HG02938 (cell line): ENCODE measurements at regions not wholly inside any gene's neighbourhood (a gene's known extent, or its start where the extent isn't known, plus 50 kb on each side); places are given as distances from the start of the nearest gene placed in this dataset.

ENCODE experiments used
- ATAC-seq: cut with Tn5 transposase; IDR thresholded peaks from one replicate; pipeline ENCODE4 v1.9.1; 2021; ENCODE audit warnings: mild to moderate bottlenecking, moderate library complexity; ENCODE audit not compliant: unreplicated experiment

GRCh38 chr2:9771101-9771449 is 72.2 kb upstream of the TAF1B start:
- no peak for ATAC-seq

GRCh38 chr2:9771481-9772017 is 71.7 kb upstream of the TAF1B start:
- no peak for ATAC-seq

- no peak for ATAC-seq
These were observed 71.0 kb upstream of the TAF1B start for GRCh38 chr2:9772035-9772998.

- ATAC-seq: no peak
These were observed 70.0 kb upstream of the TAF1B start for GRCh38 chr2:9772999-9773902.

- ATAC-seq: no peak
These were observed 69.4 kb upstream of the TAF1B start for GRCh38 chr2:9773903-9774239.

GRCh38 chr2:9774266-9774665 is 69.0 kb upstream of the TAF1B start:
- no peak for ATAC-seq

- ATAC-seq: no peak
These were observed 67.9 kb upstream of the TAF1B start for GRCh38 chr2:9775351-9775750.

- ATAC-seq: no peak
These were observed 67.1 kb upstream of the TAF1B start for GRCh38 chr2:9775999-9776712.

GRCh38 chr2:9777081-9777480 is 66.2 kb upstream of the TAF1B start:
- no peak for ATAC-seq

- no peak for ATAC-seq
These were observed 65.3 kb upstream of the TAF1B start for GRCh38 chr2:9778012-9778411.

- no peak for ATAC-seq
These were observed 64.6 kb upstream of the TAF1B start for GRCh38 chr2:9778471-9779316.

- no peak for ATAC-seq
These were observed 63.5 kb upstream of the TAF1B start for GRCh38 chr2:9779596-9780264.

- ATAC-seq: no peak
These were observed 62.7 kb upstream of the TAF1B start for GRCh38 chr2:9780368-9781130.

- ATAC-seq: no peak
These were observed 62.0 kb upstream of the TAF1B start for GRCh38 chr2:9781252-9781651.

GRCh38 chr2:9782197-9782719 is 61.0 kb upstream of the TAF1B start:
- no peak for ATAC-seq

- no peak for ATAC-seq
These were observed 53.9 kb upstream of the TAF1B start for GRCh38 chr2:9789371-9789770.

- no peak for ATAC-seq
These were observed 52.5 kb upstream of the TAF1B start for GRCh38 chr2:9790702-9791225.

GRCh38 chr2:9791711-9792110 is 51.6 kb upstream of the TAF1B start:
- no peak for ATAC-seq
